HepG2 (cell line): ENCODE measurements at regions not wholly inside any gene's neighbourhood (a gene's known extent, or its start where the extent isn't known, plus 50 kb on each side); places are given as distances from the start of the nearest gene placed in this dataset.

Source experiments
- ATAC-seq: fragments of 200-7000 bp; cut with Tn5 transposase; 3 replicates; pipeline ENCODE4 v1.9.1; 2020; ENCODE audit warnings: mild to moderate bottlenecking, moderate library complexity
- BruUV-seq: library from RNA; stranded (reverse); fragments of 400-500 nt; replicated peaks from 2 replicates; lab custom pipeline; 2021; lab: Mats Ljungman, UMichigan
- CTCF ChIA-PET: fragments of 300-600 bp; formaldehyde crosslinking; extraction: SDS; loops from one replicate; lab custom pipeline; 2021; ENCODE audit warnings: low total read pairs, inconsistent platforms, low intra/inter-chr PET ratio; lab: Yijun Ruan, JAX
- POLR2A ChIA-PET: fragments of 350-600 bp; sonication (Branson Sonifier 250); formaldehyde crosslinking; loops from one replicate; lab custom pipeline; 2020; ENCODE audit warnings: antibody characterized with exemption, inconsistent platforms; lab: Yijun Ruan, JAX
- DNase-seq: peaks from one replicate; pipeline ENCODE4 v3.0.0-alpha.2; 2015; ENCODE audit warnings: low spot score
- FAIRE-seq: peaks from 3 replicates; lab custom pipeline; 2011; peaks lifted over from hg19 to GRCh38; lab: Jason Lieb, UNC
- H2AFZ ChIP-seq: one replicate; pipeline ENCODE4 v1.6.1; 2011; ENCODE audit warnings: low read length, inconsistent platforms
- H3K27ac ChIP-seq: fragments of 300-600 bp; 3 replicates; pipeline ENCODE4 v1.8.0; 2011; ENCODE audit warnings: mixed run types, mild to moderate bottlenecking, mixed read lengths, low read length, inconsistent platforms; ENCODE audit not compliant: insufficient read depth; ENCODE audit errors: extremely low read length
- H3K27me3 ChIP-seq, 2 experiments: fragments of 200-600 bp in 1 of 2; 2 replicates in 1 of 2; 3 replicates in 1 of 2; pipeline versions ENCODE4 v1.6.0 to v1.8.0; 2011; ENCODE audit warnings: low read length in 2 of 2, mild to moderate bottlenecking in 2 of 2, moderate library complexity in 2 of 2, inconsistent platforms in 1 of 2; ENCODE audit not compliant: insufficient read depth in 2 of 2, control insufficient read depth in 1 of 2
- H3K36me3 ChIP-seq, 2 experiments: fragments of 200-600 bp in 1 of 2; replicated peaks in 1 of 2; 2 replicates in 1 of 2; 3 replicates in 1 of 2; pipeline versions ENCODE4 v1.5.1 to v1.8.0; 2011; ENCODE audit warnings: low read length in 2 of 2, inconsistent platforms in 1 of 2; ENCODE audit not compliant: insufficient read depth in 2 of 2, control insufficient read depth in 1 of 2
- H3K4me1 ChIP-seq: 2 replicates; pipeline ENCODE4 v1.5.1; 2012; ENCODE audit warnings: low read length, inconsistent platforms; ENCODE audit not compliant: insufficient read depth
- H3K4me2 ChIP-seq: 2 replicates; pipeline ENCODE4 v1.6.0; 2011; ENCODE audit warnings: low read depth, low read length, inconsistent platforms
- H3K4me3 ChIP-seq, 3 experiments: fragments of 200-600 bp in 1 of 3; sonication (generic), shearing (Covaris generic) in 1 of 3; replicated peaks in 1 of 3; 2 replicates each; pipeline ENCODE4 v1.5.1; 2011 to 2016; ENCODE audit warnings: low read length in 3 of 3, inconsistent platforms in 2 of 3, low read depth in 2 of 3, mild to moderate bottlenecking in 2 of 3, control low read depth in 1 of 3, mixed read lengths in 1 of 3; ENCODE audit not compliant: insufficient read depth in 1 of 3
- H3K79me2 ChIP-seq: one replicate; pipeline ENCODE4 v1.6.1; 2011; ENCODE audit warnings: low read length, inconsistent platforms; ENCODE audit not compliant: insufficient read depth
- H3K9ac ChIP-seq: 2 replicates; pipeline ENCODE4 v1.6.0; 2011; ENCODE audit warnings: mild to moderate bottlenecking, low read depth, low read length, inconsistent platforms; ENCODE audit not compliant: insufficient read depth
- H3K9me3 ChIP-seq: 2 replicates; pipeline ENCODE4 v1.5.1; 2012; ENCODE audit warnings: mild to moderate bottlenecking, low read length
- H4K20me1 ChIP-seq: 2 replicates; pipeline ENCODE4 v1.6.0; 2011; ENCODE audit warnings: inconsistent platforms, mild to moderate bottlenecking, low read length, moderate library complexity; ENCODE audit not compliant: insufficient read depth
- ATRX ChIP-seq: sonication (generic); formaldehyde crosslinking; IDR thresholded peaks from 2 replicates; pipeline ENCODE4 v1.4.0; 2020; ENCODE audit warnings: missing genetic modification reagents, borderline replicate concordance
- GTF2F1 ChIP-seq: fragments of 150-350 bp; IDR thresholded peaks from 2 replicates; pipeline ENCODE4 v1.6.1; 2014; ENCODE audit warnings: low read length
- MATR3 ChIP-seq: sonication (generic); formaldehyde crosslinking; IDR thresholded peaks from 2 replicates; pipeline ENCODE4 v1.4.0; 2020; ENCODE audit warnings: missing genetic modification reagents
- MXI1 ChIP-seq: IDR thresholded peaks from 3 replicates; pipeline ENCODE4 v1.6.1; 2012; ENCODE audit warnings: low read depth, low read length, inconsistent platforms, borderline replicate concordance
- NFKB2 ChIP-seq: sonication (generic); formaldehyde crosslinking; IDR thresholded peaks from 2 replicates; pipeline ENCODE4 v1.4.0; 2020; ENCODE audit warnings: missing genetic modification reagents, borderline replicate concordance
- PPARG ChIP-seq: conservative IDR thresholded peaks from 2 replicates; pipeline ENCODE4 v1.6.1; 2016; ENCODE audit warnings: missing biosample characterization, missing genetic modification reagents
- ZNF335 ChIP-seq: sonication (generic); formaldehyde crosslinking; IDR thresholded peaks from 2 replicates; pipeline ENCODE4 v1.4.0; 2020; ENCODE audit warnings: missing genetic modification reagents
- ZNF496 ChIP-seq: sonication (generic); formaldehyde crosslinking; IDR thresholded peaks from 2 replicates; pipeline ENCODE4 v1.8.1; 2023; ENCODE audit warnings: mild to moderate bottlenecking, moderate library complexity, missing genetic modification reagents; ENCODE audit not compliant: insufficient replicate concordance
- ZNF879 ChIP-seq: sonication (generic); formaldehyde crosslinking; IDR thresholded peaks from 2 replicates; pipeline ENCODE4 v1.8.1; 2023; ENCODE audit warnings: missing genetic modification reagents
- ZSCAN12 ChIP-seq: sonication (generic); formaldehyde crosslinking; IDR thresholded peaks from 2 replicates; pipeline ENCODE4 v1.9.0; 2021; ENCODE audit warnings: mild to moderate bottlenecking, missing genetic modification reagents
- WGBS: methylation state at CpG from one replicate; pipeline ENCODE4 v1.1.6; 2017; ENCODE audit warnings: low lambda C conversion rate; 5-methylcytosine and 5-hydroxymethylcytosine counted together
- in situ Hi-C: cut with HindIII; loops from 2 replicates; pipeline ENCODE4 v1.10.0; 2017; ENCODE audit warnings: low pct_unique_long_range_greater_than_20kb; ENCODE audit not compliant: extremely low pct_ligation_motif_present
- intact Hi-C: fragments of 100-400 bp; cut with micrococcal nuclease; formaldehyde crosslinking; loops from one replicate; pipeline ENCODE4 v1.10.0; 2022; ENCODE audit not compliant: unreplicated experiment
- TF ChIP-seq, protein P1 (sequence below), 2 experiments: sonication (generic) in 1 of 2; formaldehyde crosslinking in 1 of 2; IDR thresholded peaks; 2 replicates each; pipeline versions ENCODE4 v1.4.0 to v1.6.1; 2016 to 2020; ENCODE audit warnings: borderline replicate concordance in 1 of 2, low read depth in 1 of 2, mild to moderate bottlenecking in 1 of 2, missing genetic modification reagents in 1 of 2
- TF ChIP-seq, protein P2 (sequence below): sonication (generic); formaldehyde crosslinking; IDR thresholded peaks from 2 replicates; pipeline ENCODE4 v1.9.0; 2021; ENCODE audit warnings: missing genetic modification reagents, mild to moderate bottlenecking, borderline replicate concordance

GRCh38 chr6:53446151-53446550 is 97.4 kb upstream of the ELOVL5 start:
- no peak overlapping the region for H3K9ac ChIP-seq
- in situ Hi-C loops, result no loop called here
- H3K4me1 ChIP-seq, result no peaks in the 10 kb centered on the region
- no peaks in the 10 kb centered on the region for H3K36me3 ChIP-seq
- BruUV-seq, result no TSS peak
- H3K4me3 ChIP-seq, result no peak overlapping the region
- H3K79me2 ChIP-seq, result no peaks in the 10 kb centered on the region
- no peaks in the 10 kb centered on the region; a peak in 1 of 5 replicates for H3K27me3 ChIP-seq
- TF ChIP-seq MATR3 (CRISPR knock-in tag), result no peak
- TF ChIP-seq ZNF496 (CRISPR knock-in tag), result no peak
- no peak for TF ChIP-seq GTF2F1
- no peak for TF ChIP-seq ATRX (CRISPR knock-in tag)
- TF ChIP-seq PPARG (CRISPR knock-in tag), result no peak
- H3K27ac ChIP-seq, result no peak overlapping the region
- no peak overlapping the region for H3K4me2 ChIP-seq
- WGBS, result 34% methylated on average over 2 of the region's 2 CpGs
- no peak for FAIRE-seq
- H2AFZ ChIP-seq, result no peak overlapping the region
- ChIA-PET POLR2A (no interaction called here), CTCF (no interaction called here)
- H4K20me1 ChIP-seq, result no peaks in the 10 kb centered on the region
- ATAC-seq, result no peak
- intact Hi-C loops, result no loop called here
- peaks cover 5% of the 10 kb centered on the region for H3K9me3 ChIP-seq
- DNase-seq, result no peak

DNA sequence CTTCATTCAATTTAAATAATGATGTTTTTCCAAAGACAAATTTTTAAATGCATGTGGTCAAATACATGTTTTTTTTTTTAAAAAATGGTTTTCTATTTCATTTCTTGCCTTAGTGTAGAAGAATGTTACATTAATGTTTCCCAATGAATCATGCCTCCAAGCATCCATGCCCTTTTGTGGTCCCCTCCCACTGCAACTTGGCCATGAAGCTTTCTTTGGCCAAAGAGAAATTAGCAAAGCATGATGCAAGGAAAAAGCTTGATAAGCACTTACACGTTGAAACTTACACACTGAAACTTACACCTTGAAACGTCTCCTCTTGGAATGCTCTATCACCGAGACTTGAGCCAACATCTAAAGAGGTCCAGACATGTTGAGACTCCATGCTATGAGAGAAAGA is 93.0 kb upstream of the ELOVL5 start:
- Histone ChIP-seq H3K4me3 (no peak overlapping the region), H3K4me1 (peaks cover 7% of the 10 kb centered on the region; the same call in 1 of the 2 replicates), H3K4me2 (no peak overlapping the region), H3K36me3 (no peaks in the 10 kb centered on the region), H4K20me1 (no peaks in the 10 kb centered on the region), H3K9me3 (no peaks in the 10 kb centered on the region), H2AFZ (no peak overlapping the region), H3K79me2 (no peaks in the 10 kb centered on the region), H3K27me3 (0 out of 5 replicates have a peak, but pooled peaks cover 0 to 5% of the 10 kb centered on the region in 2 experiments), H3K27ac (no peak overlapping the region), H3K9ac (no peak overlapping the region)
- in situ Hi-C loops (no loop called here), intact Hi-C loops (no loop called here)
- POLR2A ChIA-PET, result no interaction called here
- no peak for ATAC-seq
- FAIRE-seq, result no peak
- no peak for DNase-seq
- CTCF ChIA-PET, result interaction anchor here (10.7 kb wide), 1 partner anchor 268 kb away, joined by 152 read pairs; no protein-coding TSS in a partner anchor
- no TSS peak for BruUV-seq
- WGBS, result 39% methylated on average over 3 of the region's 3 CpGs
- TF ChIP-seq MXI1, result no peak
- TF ChIP-seq, protein P1, sequence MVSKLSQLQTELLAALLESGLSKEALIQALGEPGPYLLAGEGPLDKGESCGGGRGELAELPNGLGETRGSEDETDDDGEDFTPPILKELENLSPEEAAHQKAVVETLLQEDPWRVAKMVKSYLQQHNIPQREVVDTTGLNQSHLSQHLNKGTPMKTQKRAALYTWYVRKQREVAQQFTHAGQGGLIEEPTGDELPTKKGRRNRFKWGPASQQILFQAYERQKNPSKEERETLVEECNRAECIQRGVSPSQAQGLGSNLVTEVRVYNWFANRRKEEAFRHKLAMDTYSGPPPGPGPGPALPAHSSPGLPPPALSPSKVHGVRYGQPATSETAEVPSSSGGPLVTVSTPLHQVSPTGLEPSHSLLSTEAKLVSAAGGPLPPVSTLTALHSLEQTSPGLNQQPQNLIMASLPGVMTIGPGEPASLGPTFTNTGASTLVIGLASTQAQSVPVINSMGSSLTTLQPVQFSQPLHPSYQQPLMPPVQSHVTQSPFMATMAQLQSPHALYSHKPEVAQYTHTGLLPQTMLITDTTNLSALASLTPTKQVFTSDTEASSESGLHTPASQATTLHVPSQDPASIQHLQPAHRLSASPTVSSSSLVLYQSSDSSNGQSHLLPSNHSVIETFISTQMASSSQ (IDR thresholded peaks at IDR 0.05; ENCODE audit: low read depth), result no peak
- TF ChIP-seq, protein P1 (CRISPR knock-in tag; IDR thresholded peaks at IDR 0.05; ENCODE audit: borderline replicate concordance), result no peak
- TF ChIP-seq ZNF879 (CRISPR knock-in tag), result no peak
- TF ChIP-seq, protein P2, sequence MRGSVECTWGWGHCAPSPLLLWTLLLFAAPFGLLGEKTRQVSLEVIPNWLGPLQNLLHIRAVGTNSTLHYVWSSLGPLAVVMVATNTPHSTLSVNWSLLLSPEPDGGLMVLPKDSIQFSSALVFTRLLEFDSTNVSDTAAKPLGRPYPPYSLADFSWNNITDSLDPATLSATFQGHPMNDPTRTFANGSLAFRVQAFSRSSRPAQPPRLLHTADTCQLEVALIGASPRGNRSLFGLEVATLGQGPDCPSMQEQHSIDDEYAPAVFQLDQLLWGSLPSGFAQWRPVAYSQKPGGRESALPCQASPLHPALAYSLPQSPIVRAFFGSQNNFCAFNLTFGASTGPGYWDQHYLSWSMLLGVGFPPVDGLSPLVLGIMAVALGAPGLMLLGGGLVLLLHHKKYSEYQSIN (CRISPR knock-in tag), result no peak
- TF ChIP-seq ZSCAN12 (CRISPR knock-in tag), result no peak
- TF ChIP-seq NFKB2 (CRISPR knock-in tag), result no peak
- TF ChIP-seq ZNF335 (CRISPR knock-in tag), result no peak
